Hepatocyte (in vitro differentiated cells): ENCODE measurements at regions not wholly inside any gene's neighbourhood (a gene's known extent, or its start where the extent isn't known, plus 50 kb on each side); places are given as distances from the start of the nearest gene placed in this dataset.

Experiments
- DNase-seq: peaks from one replicate; pipeline ENCODE4 v3.0.0-alpha.2; 2016; ENCODE audit warnings: low spot score
- H2AFZ ChIP-seq: fragments of 200-600 bp; sonication (generic); 2 replicates; pipeline ENCODE4 v1.6.0; 2016; ENCODE audit warnings: antibody characterized with exemption, mild to moderate bottlenecking
- H3K27ac ChIP-seq: fragments of 200-600 bp; sonication (generic); 2 replicates; pipeline ENCODE4 v1.5.1; 2016; ENCODE audit warnings: mild to moderate bottlenecking
- H3K27me3 ChIP-seq: fragments of 200-600 bp; sonication (generic); 2 replicates; pipeline ENCODE4 v1.6.1; 2016
- H3K36me3 ChIP-seq: fragments of 200-600 bp; sonication (generic); replicated peaks from 2 replicates; pipeline ENCODE4 v1.5.1; 2016; ENCODE audit warnings: low read depth; ENCODE audit not compliant: insufficient read depth
- H3K4me1 ChIP-seq: fragments of 200-600 bp; sonication (generic); 2 replicates; pipeline ENCODE4 v1.5.1; 2016; ENCODE audit warnings: mild to moderate bottlenecking, moderate library complexity; ENCODE audit not compliant: insufficient read depth
- H3K4me2 ChIP-seq: fragments of 200-600 bp; sonication (generic); 2 replicates; pipeline ENCODE4 v1.6.0; 2016
- H3K4me3 ChIP-seq: fragments of 200-600 bp; sonication (generic); 2 replicates; pipeline ENCODE4 v1.5.1; 2016; ENCODE audit warnings: mild to moderate bottlenecking
- H3K79me2 ChIP-seq: fragments of 200-600 bp; sonication (generic); 2 replicates; pipeline ENCODE4 v1.6.0; 2017; ENCODE audit warnings: mild to moderate bottlenecking
- H3K9me2 ChIP-seq: fragments of 200-600 bp; sonication (generic); replicated peaks from 2 replicates; pipeline ENCODE4 v1.6.0; 2017; ENCODE audit warnings: mild to moderate bottlenecking; ENCODE audit not compliant: insufficient read depth
- H3K9me3 ChIP-seq: fragments of 200-600 bp; sonication (generic); 2 replicates; pipeline ENCODE4 v1.5.1; 2016; ENCODE audit warnings: low read depth, mild to moderate bottlenecking
- H4K20me1 ChIP-seq: fragments of 200-600 bp; sonication (generic); 2 replicates; pipeline ENCODE4 v1.6.0; 2016; ENCODE audit warnings: mild to moderate bottlenecking; ENCODE audit not compliant: insufficient read depth, poor library complexity, severe bottlenecking
- CTCF ChIP-seq: fragments of 200-600 bp; sonication (generic); IDR thresholded peaks from 2 replicates; pipeline ENCODE4 v1.5.1; 2016; ENCODE audit warnings: antibody characterized with exemption, mild to moderate bottlenecking; ENCODE audit not compliant: poor library complexity
- EZH2 ChIP-seq: fragments of 200-600 bp; sonication (generic); IDR thresholded peaks from 2 replicates; pipeline ENCODE4 v1.6.1; 2016; ENCODE audit warnings: antibody characterized with exemption, mild to moderate bottlenecking, borderline replicate concordance
- EZH2phosphoT487 ChIP-seq: fragments of 200-600 bp; sonication (generic); IDR thresholded peaks from one replicate; pipeline ENCODE4 v1.6.1; 2018; ENCODE audit warnings: antibody characterized with exemption, mild to moderate bottlenecking, low read depth, moderate library complexity; ENCODE audit not compliant: unreplicated experiment, severe bottlenecking
- WGBS: methylation state at CpG from one replicate; pipeline ENCODE4 v1.1.6; 2016; ENCODE audit warnings: low lambda C conversion rate; ENCODE audit errors: missing lambda C conversion rate; 5-methylcytosine and 5-hydroxymethylcytosine counted together

GRCh38 chrX:13266641-13267345 is 53.1 kb downstream of the ATXN3L start:
- H3K79me2 ChIP-seq: no peaks in the 10 kb centered on the region
- no peaks in the 10 kb centered on the region for H3K36me3 ChIP-seq
- H3K9me3 ChIP-seq: no peaks in the 10 kb centered on the region
- TF ChIP-seq EZH2 (no peak), EZH2phosphoT487 (no peak), CTCF (no peak)
- no peak overlapping the region for H3K27ac ChIP-seq
- H3K4me3 ChIP-seq: no peak overlapping the region
- H3K27me3 ChIP-seq: no peaks in the 10 kb centered on the region
- H2AFZ ChIP-seq: no peak overlapping the region
- 84% methylated on average over 10 of the region's 10 CpGs for WGBS
- no peaks in the 10 kb centered on the region for H4K20me1 ChIP-seq
- H3K9me2 ChIP-seq: no peaks in the 10 kb centered on the region
- no peak for DNase-seq
- H3K4me2 ChIP-seq: no peak overlapping the region
- no peaks in the 10 kb centered on the region for H3K4me1 ChIP-seq

- peak overlapping the region; percentile 60 for H3K27ac ChIP-seq
Measured at GRCh38 chrX:13265549-13266132, 54.2 kb downstream of the ATXN3L start.

DNA sequence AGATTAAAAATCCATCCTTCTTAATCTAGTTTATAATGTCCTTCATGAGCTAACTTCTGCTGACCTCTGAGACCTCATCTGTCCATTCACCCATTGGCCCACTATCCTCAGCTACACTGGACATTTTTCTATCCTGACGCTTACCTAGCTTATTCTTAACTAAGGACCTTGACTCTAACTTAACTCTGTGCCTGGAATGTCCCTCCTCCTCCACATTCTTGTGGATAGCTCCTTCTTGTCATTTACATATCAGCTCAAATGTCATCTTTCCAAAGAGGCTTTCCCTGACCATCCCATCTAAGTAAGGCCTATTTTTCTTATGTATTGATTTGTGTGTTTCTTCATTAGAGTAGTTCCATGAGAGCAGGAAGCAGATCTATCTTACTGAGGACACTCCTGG is 54.7 kb downstream of the ATXN3L start:
- DNase-seq: no peak
- H3K9me3 ChIP-seq: no peaks in the 10 kb centered on the region
- no peak overlapping the region for H2AFZ ChIP-seq
- no peak overlapping the region for H3K4me3 ChIP-seq
- H3K79me2 ChIP-seq: no peaks in the 10 kb centered on the region
- no peaks in the 10 kb centered on the region for H3K36me3 ChIP-seq
- no peaks in the 10 kb centered on the region for H3K9me2 ChIP-seq
- H3K27me3 ChIP-seq: no peaks in the 10 kb centered on the region
- H3K4me2 ChIP-seq: no peak overlapping the region
- TF ChIP-seq EZH2phosphoT487 (no peak), EZH2 (no peak), CTCF (no peak)
- H3K4me1 ChIP-seq: no peaks in the 10 kb centered on the region
- H3K27ac ChIP-seq: peak overlapping the region; percentile 60
- H4K20me1 ChIP-seq: no peaks in the 10 kb centered on the region
- 59% methylated on average over 1 of the region's 1 CpG for WGBS

More at GRCh38 chrX:13265549-13266132, 54.2 kb downstream of the ATXN3L start:
- no peaks in the 10 kb centered on the region for H3K4me1 ChIP-seq
- H3K36me3 ChIP-seq: no peaks in the 10 kb centered on the region
- H4K20me1 ChIP-seq: no peaks in the 10 kb centered on the region
- H3K4me2 ChIP-seq: no peak overlapping the region
- H3K9me2 ChIP-seq: no peaks in the 10 kb centered on the region
- H3K9me3 ChIP-seq: no peaks in the 10 kb centered on the region
- 67% methylated on average over 4 of the region's 4 CpGs for WGBS
- TF ChIP-seq EZH2phosphoT487: no peak
- no peak for TF ChIP-seq EZH2
- TF ChIP-seq CTCF: no peak
- H3K79me2 ChIP-seq: no peaks in the 10 kb centered on the region
- no peak overlapping the region for H2AFZ ChIP-seq
- peak; percentile 22 for DNase-seq
- no peak overlapping the region for H3K4me3 ChIP-seq
- H3K27me3 ChIP-seq: no peaks in the 10 kb centered on the region
